RWPE2 (cell line): ENCODE measurements at regions not wholly inside any gene's neighbourhood (a gene's known extent, or its start where the extent isn't known, plus 50 kb on each side); places are given as distances from the start of the nearest gene placed in this dataset.

Source experiments
- ATAC-seq: fragments of 200-7000 bp; cut with Tn5 transposase; 3 replicates; pipeline ENCODE4 v1.9.1; 2021; ENCODE audit warnings: low read depth
- DNase-seq: peaks from one replicate; pipeline ENCODE4 v3.0.0-alpha.2; 2020; ENCODE audit warnings: low spot score
- H3K27ac ChIP-seq: fragments of 450-650 bp; 2 replicates; pipeline ENCODE4 v1.5.1; 2017; ENCODE audit warnings: mild to moderate bottlenecking; ENCODE audit not compliant: poor library complexity, severe bottlenecking
- H3K27me3 ChIP-seq: fragments of 250-450 bp; sonication (Bioruptor Pico); 2 replicates; pipeline ENCODE4 v1.5.1; 2021; ENCODE audit warnings: mild to moderate bottlenecking, moderate library complexity; ENCODE audit not compliant: insufficient read depth, poor library complexity, severe bottlenecking
- H3K36me3 ChIP-seq: fragments of 250-450 bp; sonication (Bioruptor Pico); 2 replicates; pipeline ENCODE4 v1.5.1; 2020; ENCODE audit warnings: low read depth, mild to moderate bottlenecking, moderate library complexity
- H3K4me1 ChIP-seq: fragments of 250-450 bp; sonication (Bioruptor Pico); 2 replicates; pipeline ENCODE4 v1.5.1; 2021; ENCODE audit warnings: mild to moderate bottlenecking, moderate library complexity; ENCODE audit not compliant: insufficient read depth, poor library complexity, severe bottlenecking
- H3K4me3 ChIP-seq: fragments of 250-450 bp; sonication (Bioruptor Pico); 2 replicates; pipeline ENCODE4 v1.5.1; 2021; ENCODE audit warnings: mild to moderate bottlenecking, moderate library complexity; ENCODE audit not compliant: severe bottlenecking
- H3K9me3 ChIP-seq: fragments of 250-450 bp; sonication (Bioruptor Pico); 2 replicates; pipeline ENCODE4 v1.5.1; 2021; ENCODE audit warnings: mild to moderate bottlenecking, moderate library complexity; ENCODE audit not compliant: severe bottlenecking
- CTCF ChIP-seq: fragments of 450-650 bp; IDR thresholded peaks from one replicate; pipeline ENCODE4 v1.5.1; 2017; ENCODE audit warnings: mild to moderate bottlenecking, moderate library complexity; ENCODE audit not compliant: poor library complexity, severe bottlenecking

DNA sequence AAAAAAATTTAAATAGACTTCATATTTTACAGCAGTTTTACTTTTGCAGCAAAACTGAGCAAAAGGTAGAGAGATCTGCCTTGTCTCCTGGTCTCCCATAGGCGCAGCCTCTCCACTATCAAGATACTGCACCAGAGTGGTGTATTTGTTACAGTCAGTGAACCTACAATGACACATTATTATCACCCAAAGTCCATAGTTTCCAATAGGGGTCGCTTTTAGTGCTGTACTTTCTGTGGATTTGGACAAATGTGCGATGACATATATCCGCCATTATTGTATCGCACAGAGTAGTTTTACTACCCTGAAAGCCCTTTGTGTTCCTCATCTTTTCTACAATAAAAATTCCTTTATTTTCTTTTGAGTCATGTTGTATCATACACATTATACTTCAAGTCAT, 153.2 kb upstream of the CCDC179 start:
- TF ChIP-seq CTCF: no peak
- ATAC-seq: no peak
- Histone ChIP-seq H3K27ac (no peak overlapping the region), H3K27me3 (no peaks in the 10 kb centered on the region), H3K9me3 (no peaks in the 10 kb centered on the region), H3K4me1 (no peaks in the 10 kb centered on the region), H3K36me3 (no peaks in the 10 kb centered on the region), H3K4me3 (no peak overlapping the region)
- DNase-seq: no peak

DNA sequence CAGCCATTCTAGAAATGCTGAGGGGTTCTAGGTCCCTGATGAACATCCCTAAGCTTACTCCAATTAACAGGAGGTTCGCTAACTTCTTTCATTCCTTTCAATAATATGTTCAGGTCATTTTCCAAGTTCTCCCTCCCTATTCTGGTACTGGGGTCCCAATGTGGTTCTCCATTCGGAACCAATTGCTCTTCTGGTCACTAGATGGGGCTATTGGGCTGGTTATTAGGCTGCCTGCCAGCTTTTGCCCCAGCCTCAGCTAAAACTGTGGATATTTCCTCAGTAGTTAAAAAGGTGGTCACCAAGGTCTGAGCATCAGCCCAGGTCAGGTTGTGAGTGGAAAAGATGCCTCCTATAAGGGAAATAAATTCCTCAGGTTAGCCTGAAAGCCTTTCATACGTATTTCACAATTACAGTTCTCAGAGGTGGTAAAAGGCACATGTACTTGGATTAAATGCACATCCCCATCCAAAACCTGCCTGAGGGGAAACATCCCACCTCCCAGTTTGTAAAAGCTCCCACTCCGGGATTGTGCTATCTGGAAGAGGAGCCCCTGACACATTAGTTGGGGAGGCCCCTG, 161.1 kb upstream of the CCDC179 start:
- Histone ChIP-seq H3K27ac (no peak overlapping the region), H3K36me3 (no peaks in the 10 kb centered on the region), H3K4me1 (no peaks in the 10 kb centered on the region), H3K4me3 (no peak overlapping the region), H3K27me3 (no peaks in the 10 kb centered on the region), H3K9me3 (no peaks in the 10 kb centered on the region)
- TF ChIP-seq CTCF: peak; percentile 70
- DNase-seq (no peak), ATAC-seq (0 out of 3 replicates have a peak, but pooled peaks have one; percentile 21)

DNA sequence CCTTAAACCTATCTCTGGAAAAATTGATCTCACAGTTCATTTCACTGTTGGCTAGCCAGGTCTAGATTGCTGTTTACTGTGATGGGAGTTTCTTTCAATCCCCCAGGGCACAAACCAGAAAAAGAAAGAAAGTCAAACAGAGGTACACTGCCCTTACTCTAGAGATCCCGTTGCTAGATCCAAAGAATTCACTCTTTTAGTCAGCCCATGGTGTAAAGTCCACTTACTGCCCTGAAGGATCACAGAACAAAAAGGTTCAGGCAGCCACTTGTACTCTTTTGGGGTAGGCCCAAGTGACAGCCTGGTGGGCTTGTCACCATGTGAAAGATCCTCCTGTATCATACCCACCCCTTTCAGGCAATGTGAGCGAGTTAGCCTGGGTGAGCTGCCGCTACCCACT, 162.6 kb upstream of the CCDC179 start:
- ATAC-seq: no peak

GRCh38 chr11:23023319-23023718, 163.0 kb upstream of the CCDC179 start:
- Histone ChIP-seq H3K4me3 (no peak overlapping the region), H3K9me3 (no peaks in the 10 kb centered on the region), H3K27me3 (no peaks in the 10 kb centered on the region), H3K27ac (no peak overlapping the region), H3K36me3 (no peaks in the 10 kb centered on the region), H3K4me1 (no peaks in the 10 kb centered on the region)
- DNase-seq (no peak), ATAC-seq (no peak)
- TF ChIP-seq CTCF: no peak

More for the DNA sequence above, 162.6 kb upstream of the CCDC179 start:
- no peak for DNase-seq
- no peaks in the 10 kb centered on the region for H3K36me3 ChIP-seq
- no peaks in the 10 kb centered on the region for H3K9me3 ChIP-seq
- no peak overlapping the region for H3K4me3 ChIP-seq
- no peaks in the 10 kb centered on the region for H3K27me3 ChIP-seq
- TF ChIP-seq CTCF: no peak
- H3K4me1 ChIP-seq: no peaks in the 10 kb centered on the region
- H3K27ac ChIP-seq: no peak overlapping the region

GRCh38 chr11:23041001-23041503, 180.8 kb upstream of the CCDC179 start:
- Histone ChIP-seq H3K4me1 (no peaks in the 10 kb centered on the region), H3K36me3 (no peaks in the 10 kb centered on the region), H3K4me3 (no peak overlapping the region), H3K9me3 (no peaks in the 10 kb centered on the region), H3K27ac (no peak overlapping the region), H3K27me3 (peaks cover 3% of the 10 kb centered on the region)
- TF ChIP-seq CTCF: no peak
- ATAC-seq (no peak), DNase-seq (no peak)
